ENCODE measurements at regions not wholly inside any gene's neighbourhood (a gene's known extent, or its start where the extent isn't known, plus 50 kb on each side); places are given as distances from the start of the nearest gene placed in this dataset.

GRCh38 chr14:36009643-36010042, 166.9 kb downstream of the PTCSC3 start:
- H3K27ac ChIP-seq: no peak overlapping the region
- WGBS, 2 donors: 49 to 70% methylated on average over 1 of the region's 1 CpG

GRCh38 chr14:36006623-36007022, 169.9 kb downstream of the PTCSC3 start:
- Histone ChIP-seq H3K4me1 (no peaks in the 10 kb centered on the region), H3K4me3 (no peak overlapping the region), H3K36me3 (ENCODE audit: low read depth, missing control alignments) (no peaks in the 10 kb centered on the region), H3K27me3 (no peaks in the 10 kb centered on the region), H3K9me3 (no peaks in the 10 kb centered on the region), H3K27ac (no peak overlapping the region)
- intact Hi-C loops (cut with DNase I; ENCODE audit: low total_unique reads): no loop called here
- whole genome bisulfite sequencing, 2 donors: 83 to 84% methylated on average over 4 of the region's 4 CpGs
- DNase-seq: no peak
- TF ChIP-seq CTCF (IDR thresholded peaks at IDR 0.05): no peak
- no peak for TF ChIP-seq POLR2A (IDR thresholded peaks at IDR 0.05)

More at GRCh38 chr14:36009643-36010042, 166.9 kb downstream of the PTCSC3 start:
- no peak for DNase-seq
- no peak for TF ChIP-seq POLR2A (IDR thresholded peaks at IDR 0.05)
- no peak for TF ChIP-seq CTCF (IDR thresholded peaks at IDR 0.05)
- no peaks in the 10 kb centered on the region for H3K4me1 ChIP-seq
- intact Hi-C loops (cut with DNase I; ENCODE audit: low total_unique reads): no loop called here
- no peaks in the 10 kb centered on the region for H3K9me3 ChIP-seq
- H3K27me3 ChIP-seq: no peaks in the 10 kb centered on the region
- no peaks in the 10 kb centered on the region for H3K36me3 ChIP-seq (ENCODE audit: low read depth, missing control alignments)
- no peak overlapping the region for H3K4me3 ChIP-seq

GRCh38 chr14:36005670-36006069, 170.9 kb downstream of the PTCSC3 start:
- no peak for DNase-seq
- 77 to 78% methylated on average over 4 of the region's 4 CpGs for WGBS, 2 donors
- H3K9me3 ChIP-seq: no peaks in the 10 kb centered on the region

GRCh38 chr14:36001936-36002335, 174.6 kb downstream of the PTCSC3 start:
- no peaks in the 10 kb centered on the region for H3K4me1 ChIP-seq
- H3K4me3 ChIP-seq: no peak overlapping the region
- WGBS, 2 donors: 86 to 91% methylated on average over 4 of the region's 4 CpGs
- H3K27ac ChIP-seq: no peak overlapping the region
- no peaks in the 10 kb centered on the region for H3K27me3 ChIP-seq
- no peaks in the 10 kb centered on the region for H3K36me3 ChIP-seq (ENCODE audit: low read depth, missing control alignments)
- H3K9me3 ChIP-seq: no peaks in the 10 kb centered on the region
- no peak for DNase-seq
- intact Hi-C loops (cut with DNase I; ENCODE audit: low total_unique reads): no loop called here
- TF ChIP-seq POLR2A (IDR thresholded peaks at IDR 0.05) (no peak), CTCF (IDR thresholded peaks at IDR 0.05) (no peak)

More at GRCh38 chr14:36005670-36006069, 170.9 kb downstream of the PTCSC3 start:
- no peak overlapping the region for H3K27ac ChIP-seq
- H3K27me3 ChIP-seq: no peaks in the 10 kb centered on the region
- no peaks in the 10 kb centered on the region for H3K4me1 ChIP-seq
- intact Hi-C loops (cut with DNase I; ENCODE audit: low total_unique reads): no loop called here
- no peak overlapping the region for H3K4me3 ChIP-seq
- no peaks in the 10 kb centered on the region for H3K36me3 ChIP-seq (ENCODE audit: low read depth, missing control alignments)
- TF ChIP-seq CTCF (IDR thresholded peaks at IDR 0.05) (no peak), POLR2A (IDR thresholded peaks at IDR 0.05) (no peak)

GRCh38 chr14:35999294-35999693, 173.2 kb downstream of the BRMS1L start:
- Histone ChIP-seq H3K36me3 (ENCODE audit: low read depth, missing control alignments) (no peaks in the 10 kb centered on the region), H3K27me3 (no peaks in the 10 kb centered on the region), H3K4me3 (no peak overlapping the region), H3K27ac (no peak overlapping the region), H3K4me1 (no peaks in the 10 kb centered on the region), H3K9me3 (no peaks in the 10 kb centered on the region)
- no peak for DNase-seq
- WGBS, 2 donors: 72 to 80% methylated on average over 5 of the region's 5 CpGs
- intact Hi-C loops (cut with DNase I; ENCODE audit: low total_unique reads): no loop called here
- TF ChIP-seq CTCF (IDR thresholded peaks at IDR 0.05): no peak
